Mammary epithelial cell (primary cell): ENCODE measurements at regions not wholly inside any gene's neighbourhood (a gene's known extent, or its start where the extent isn't known, plus 50 kb on each side); places are given as distances from the start of the nearest gene placed in this dataset.

Source experiments
- EZH2 ChIP-seq: IDR thresholded peaks from 2 replicates; pipeline ENCODE4 v1.6.1; 2012; ENCODE audit warnings: low read length, inconsistent platforms, borderline replicate concordance
- TF ChIP-seq, protein P1 (sequence below), 2 donors: IDR thresholded peaks in 1 of 2; conservative IDR thresholded peaks in 1 of 2; 2 replicates each; pipeline ENCODE4 v1.5.1; 2011 to 2012; ENCODE audit warnings: inconsistent platforms in 2 of 2, low read length in 2 of 2, mild to moderate bottlenecking in 2 of 2, control low read depth in 1 of 2, low read depth in 1 of 2; ENCODE audit not compliant: insufficient read depth in 1 of 2; ENCODE audit errors: extremely low read depth in 1 of 2

GRCh38 chr1:217186664-217187063 lies 444.2 kb downstream of the GPATCH2 start:
- TF ChIP-seq, protein P1, sequence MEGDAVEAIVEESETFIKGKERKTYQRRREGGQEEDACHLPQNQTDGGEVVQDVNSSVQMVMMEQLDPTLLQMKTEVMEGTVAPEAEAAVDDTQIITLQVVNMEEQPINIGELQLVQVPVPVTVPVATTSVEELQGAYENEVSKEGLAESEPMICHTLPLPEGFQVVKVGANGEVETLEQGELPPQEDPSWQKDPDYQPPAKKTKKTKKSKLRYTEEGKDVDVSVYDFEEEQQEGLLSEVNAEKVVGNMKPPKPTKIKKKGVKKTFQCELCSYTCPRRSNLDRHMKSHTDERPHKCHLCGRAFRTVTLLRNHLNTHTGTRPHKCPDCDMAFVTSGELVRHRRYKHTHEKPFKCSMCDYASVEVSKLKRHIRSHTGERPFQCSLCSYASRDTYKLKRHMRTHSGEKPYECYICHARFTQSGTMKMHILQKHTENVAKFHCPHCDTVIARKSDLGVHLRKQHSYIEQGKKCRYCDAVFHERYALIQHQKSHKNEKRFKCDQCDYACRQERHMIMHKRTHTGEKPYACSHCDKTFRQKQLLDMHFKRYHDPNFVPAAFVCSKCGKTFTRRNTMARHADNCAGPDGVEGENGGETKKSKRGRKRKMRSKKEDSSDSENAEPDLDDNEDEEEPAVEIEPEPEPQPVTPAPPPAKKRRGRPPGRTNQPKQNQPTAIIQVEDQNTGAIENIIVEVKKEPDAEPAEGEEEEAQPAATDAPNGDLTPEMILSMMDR (conservative IDR thresholded peaks at IDR 0.05 in 1 of 2, IDR thresholded peaks at IDR 0.05 in 1 of 2; ENCODE audit: extremely low read depth in 1 of 2, insufficient read depth in 1 of 2, low read depth in 1 of 2, low read length in 2 of 2) = no peak
- no peak for TF ChIP-seq EZH2
